Ascending aorta (tissue), 2 donors: ENCODE measurements at regions not wholly inside any gene's neighbourhood (a gene's known extent, or its start where the extent isn't known, plus 50 kb on each side); places are given as distances from the start of the nearest gene placed in this dataset.
A peak's percentile ranks its signal among the peaks of the same experiment; 100 is the strongest.

Source experiments
- DNase-seq, 2 donors: peaks; one replicate each; pipeline ENCODE4 v3.0.0-alpha.2; 2019; ENCODE audit warnings: low spot score in 2 of 2
- H3K27ac ChIP-seq, 2 donors: fragments of 200-600 bp; sonication (generic); one replicate each; pipeline ENCODE4 v1.5.1; 2016 to 2017; ENCODE audit warnings: mild to moderate bottlenecking in 1 of 2
- H3K27me3 ChIP-seq: fragments of 200-600 bp; sonication (generic); one replicate; pipeline ENCODE4 v1.5.1; 2017
- H3K36me3 ChIP-seq, 2 donors: fragments of 200-600 bp; sonication (generic); one replicate each; pipeline ENCODE4 v1.5.1; 2016
- H3K4me1 ChIP-seq, 2 donors: fragments of 200-600 bp; sonication (generic); one replicate each; pipeline ENCODE4 v1.5.1; 2016 to 2017; ENCODE audit warnings: mild to moderate bottlenecking in 1 of 2
- H3K4me3 ChIP-seq, 2 donors: fragments of 200-600 bp; sonication (generic); one replicate each; pipeline ENCODE4 v1.5.1; 2016 to 2017; ENCODE audit warnings: mild to moderate bottlenecking in 1 of 2
- H3K9me3 ChIP-seq, 2 donors: fragments of 200-600 bp; sonication (generic); one replicate each; pipeline ENCODE4 v1.5.1; 2016
- CTCF ChIP-seq, 3 experiments: fragments of 200-600 bp in 2 of 3; fragments of 450-650 bp in 1 of 3; sonication (generic) in 2 of 3; IDR thresholded peaks; one replicate each; pipeline ENCODE4 v1.5.1; 2016 to 2019; ENCODE audit warnings: antibody characterized with exemption in 3 of 3, mild to moderate bottlenecking in 1 of 3, moderate library complexity in 1 of 3
- intact Hi-C: fragments of 100-400 bp; cut with DNase I; formaldehyde crosslinking; loops from one replicate; pipeline ENCODE4 v1.15.1; 2023

GRCh38 chr12:13661005-13661887, 320.2 kb downstream of the GRIN2B start:
- Histone ChIP-seq H3K27me3 (no peaks in the 10 kb centered on the region), H3K36me3 (no peaks in the 10 kb centered on the region), H3K4me3 (no peak overlapping the region), H3K9me3 (no peaks in the 10 kb centered on the region), H3K27ac (no peak overlapping the region), H3K4me1 (no peaks in the 10 kb centered on the region)
- peak in 2 of 3 experiments; percentile 73 for TF ChIP-seq CTCF (IDR thresholded peaks at IDR 0.05)
- peak in 1 of 2 donors; percentile 64 for DNase-seq
- intact Hi-C loops: loop anchor here (1.0 kb wide), 1 partner anchor 381 kb away; no protein-coding TSS in a partner anchor

- Histone ChIP-seq H3K4me1 (no peaks in the 10 kb centered on the region), H3K9me3 (no peaks in the 10 kb centered on the region), H3K4me3 (no peak overlapping the region), H3K27ac (no peak overlapping the region), H3K36me3 (no peaks in the 10 kb centered on the region), H3K27me3 (no peaks in the 10 kb centered on the region)
- no peak for DNase-seq
- intact Hi-C loops: no loop called here
- no peak for TF ChIP-seq CTCF (IDR thresholded peaks at IDR 0.05)
Observed at GRCh38 chr12:13654456-13654855, 326.9 kb downstream of the GRIN2B start.

GRCh38 chr12:13652105-13652504, 329.3 kb downstream of the GRIN2B start:
- intact Hi-C loops: no loop called here

DNA sequence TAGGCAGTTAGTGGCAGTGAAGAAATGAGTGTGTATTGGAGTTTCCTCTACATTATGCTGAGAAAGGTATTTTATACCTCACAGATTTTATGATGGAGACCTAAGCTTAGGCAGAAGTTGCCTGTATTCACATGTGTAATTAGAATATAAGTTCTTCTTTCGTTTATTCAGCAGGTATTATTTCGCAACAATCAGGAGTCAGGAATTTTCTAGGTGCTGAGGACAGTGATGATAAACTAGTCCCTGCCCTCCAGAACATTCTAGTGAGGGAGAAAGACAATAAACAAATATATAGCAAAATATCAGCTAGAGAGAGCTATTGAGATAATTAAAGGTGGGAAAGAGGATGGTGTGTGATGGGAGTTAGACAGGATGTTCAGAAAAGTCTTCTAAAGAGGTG, 345.7 kb downstream of the GRIN2B start:
- intact Hi-C loops: no loop called here

More at GRCh38 chr12:13652105-13652504, 329.3 kb downstream of the GRIN2B start:
- Histone ChIP-seq H3K4me1 (no peaks in the 10 kb centered on the region), H3K27me3 (no peaks in the 10 kb centered on the region), H3K27ac (no peak overlapping the region), H3K9me3 (no peaks in the 10 kb centered on the region), H3K36me3 (no peaks in the 10 kb centered on the region), H3K4me3 (no peak overlapping the region)
- DNase-seq: no peak
- no peak for TF ChIP-seq CTCF (IDR thresholded peaks at IDR 0.05)

DNA sequence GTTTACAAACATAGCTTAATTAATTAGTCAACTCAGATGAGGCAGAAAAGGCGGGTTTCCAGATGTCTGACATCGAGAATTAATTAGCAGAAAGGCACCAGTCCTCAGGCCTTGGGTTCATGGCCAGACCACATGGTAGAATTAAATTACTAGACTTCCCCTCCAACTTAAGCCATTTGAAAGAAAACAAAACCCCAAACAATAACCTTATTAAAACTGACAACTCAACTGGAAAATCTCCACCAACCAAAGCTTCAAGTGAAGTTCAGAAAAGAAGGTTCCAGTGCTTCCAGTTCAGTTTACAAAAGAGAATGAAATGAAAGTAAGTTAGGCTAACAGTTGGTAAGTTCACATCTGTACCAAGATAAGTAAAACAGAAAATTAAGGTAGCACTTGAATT, 349.5 kb downstream of the GRIN2B start:
- Histone ChIP-seq H3K9me3 (no peaks in the 10 kb centered on the region), H3K4me3 (no peak overlapping the region), H3K27ac (no peak overlapping the region), H3K36me3 (no peaks in the 10 kb centered on the region), H3K27me3 (no peaks in the 10 kb centered on the region), H3K4me1 (no peaks in the 10 kb centered on the region)
- no peak for TF ChIP-seq CTCF (IDR thresholded peaks at IDR 0.05)
- DNase-seq: no peak
- intact Hi-C loops: no loop called here

More for the DNA sequence above, 345.7 kb downstream of the GRIN2B start:
- TF ChIP-seq CTCF (IDR thresholded peaks at IDR 0.05): no peak
- Histone ChIP-seq H3K36me3 (no peaks in the 10 kb centered on the region), H3K4me3 (no peak overlapping the region), H3K27ac (no peak overlapping the region), H3K9me3 (no peaks in the 10 kb centered on the region), H3K27me3 (no peaks in the 10 kb centered on the region), H3K4me1 (no peaks in the 10 kb centered on the region)
- no peak for DNase-seq
